Activated CD8-positive, alpha-beta T cell treated with anti-CD3 and anti-CD28 coated beads for 36 hours (primary cell): ENCODE measurements at regions not wholly inside any gene's neighbourhood (a gene's known extent, or its start where the extent isn't known, plus 50 kb on each side); places are given as distances from the start of the nearest gene placed in this dataset.

ENCODE experiments used
- ATAC-seq: fragments of 200-7000 bp; cut with Tn5 transposase; one replicate; pipeline ENCODE4 v1.10.0; 2021; ENCODE audit warnings: mild to moderate bottlenecking, moderate library complexity
- CTCF ChIA-PET: fragments of 350-600 bp; sonication (Branson Sonifier 250); formaldehyde crosslinking; loops from one replicate; lab custom pipeline; 2021; ENCODE audit warnings: antibody characterized with exemption; lab: Charles Lee
- POLR2A ChIA-PET: fragments of 350-600 bp; sonication (Branson Sonifier 250); formaldehyde crosslinking; loops from one replicate; lab custom pipeline; 2021; ENCODE audit warnings: antibody characterized with exemption; lab: Charles Lee
- DNase-seq: peaks from one replicate; pipeline ENCODE4 v3.0.0-alpha.2; 2020
- H3K27ac Mint-ChIP-seq: one replicate; pipeline ENCODE4 v1.8.0; 2021; ENCODE audit warnings: mild to moderate bottlenecking, mixed read lengths
- H3K27me3 Mint-ChIP-seq: one replicate; pipeline ENCODE4 v1.8.0; 2021; ENCODE audit warnings: mixed read lengths
- H3K36me3 Mint-ChIP-seq: one replicate; pipeline ENCODE4 v1.8.0; 2021; ENCODE audit warnings: low read depth, mixed read lengths
- H3K4me1 Mint-ChIP-seq: one replicate; pipeline ENCODE4 v1.8.0; 2021; ENCODE audit warnings: low read depth, mixed read lengths
- H3K4me3 Mint-ChIP-seq: one replicate; pipeline ENCODE4 v1.8.0; 2021; ENCODE audit warnings: mild to moderate bottlenecking, moderate library complexity, mixed read lengths
- H3K9me3 Mint-ChIP-seq: one replicate; pipeline ENCODE4 v1.8.0; 2021; ENCODE audit warnings: mixed read lengths
- intact Hi-C: fragments of 100-400 bp; cut with micrococcal nuclease; formaldehyde crosslinking; loops from one replicate; pipeline ENCODE4 v1.10.0; 2022
- TF ChIP-seq, protein P1 (sequence below): fragments of 200-600 bp; IDR thresholded peaks from one replicate; pipeline ENCODE4 v1.8.0; 2022; ENCODE audit warnings: antibody characterized with exemption, mild to moderate bottlenecking

DNA sequence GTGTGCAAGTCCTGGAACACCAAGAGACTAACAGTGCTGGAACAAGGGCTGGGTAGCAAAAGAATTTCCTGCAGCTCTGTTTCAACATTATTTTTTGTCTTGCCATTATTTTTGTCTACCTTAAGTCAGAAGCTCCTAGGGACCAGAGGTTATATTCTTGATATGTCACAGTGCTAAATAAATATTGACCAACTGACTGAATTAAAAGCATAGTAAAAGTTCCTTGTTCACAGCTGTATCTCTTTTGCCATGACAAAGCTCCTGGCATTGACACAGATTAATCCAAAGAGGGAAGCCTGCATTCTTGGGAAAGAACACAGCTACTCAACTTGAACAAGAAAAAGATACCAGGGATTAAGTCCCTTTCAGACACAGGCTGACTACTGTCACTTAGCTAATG is 136.5 kb downstream of the SPTSSA start:
- Mint-ChIP-seq H3K9me3 (no peaks in the 10 kb centered on the region), H3K4me1 (no peaks in the 10 kb centered on the region), H3K27me3 (peaks cover 1% of the 10 kb centered on the region), H3K36me3 (no peaks in the 10 kb centered on the region), H3K4me3 (no peak overlapping the region), H3K27ac (no peak overlapping the region)
- DNase-seq = no peak
- TF ChIP-seq, protein P1, sequence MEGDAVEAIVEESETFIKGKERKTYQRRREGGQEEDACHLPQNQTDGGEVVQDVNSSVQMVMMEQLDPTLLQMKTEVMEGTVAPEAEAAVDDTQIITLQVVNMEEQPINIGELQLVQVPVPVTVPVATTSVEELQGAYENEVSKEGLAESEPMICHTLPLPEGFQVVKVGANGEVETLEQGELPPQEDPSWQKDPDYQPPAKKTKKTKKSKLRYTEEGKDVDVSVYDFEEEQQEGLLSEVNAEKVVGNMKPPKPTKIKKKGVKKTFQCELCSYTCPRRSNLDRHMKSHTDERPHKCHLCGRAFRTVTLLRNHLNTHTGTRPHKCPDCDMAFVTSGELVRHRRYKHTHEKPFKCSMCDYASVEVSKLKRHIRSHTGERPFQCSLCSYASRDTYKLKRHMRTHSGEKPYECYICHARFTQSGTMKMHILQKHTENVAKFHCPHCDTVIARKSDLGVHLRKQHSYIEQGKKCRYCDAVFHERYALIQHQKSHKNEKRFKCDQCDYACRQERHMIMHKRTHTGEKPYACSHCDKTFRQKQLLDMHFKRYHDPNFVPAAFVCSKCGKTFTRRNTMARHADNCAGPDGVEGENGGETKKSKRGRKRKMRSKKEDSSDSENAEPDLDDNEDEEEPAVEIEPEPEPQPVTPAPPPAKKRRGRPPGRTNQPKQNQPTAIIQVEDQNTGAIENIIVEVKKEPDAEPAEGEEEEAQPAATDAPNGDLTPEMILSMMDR = no peak
- intact Hi-C loops = loop anchor here (10.0 kb wide), 2 partner anchors 481 to 1751 kb away; no protein-coding TSS in a partner anchor
- no peak for ATAC-seq
- POLR2A ChIA-PET = no interaction called here
- CTCF ChIA-PET = interaction anchor here (1.1 to 2.5 kb wide), 6 partner anchors 9 to 533 kb away, joined by 3 to 9 read pairs (median 5); no protein-coding TSS in a partner anchor

DNA sequence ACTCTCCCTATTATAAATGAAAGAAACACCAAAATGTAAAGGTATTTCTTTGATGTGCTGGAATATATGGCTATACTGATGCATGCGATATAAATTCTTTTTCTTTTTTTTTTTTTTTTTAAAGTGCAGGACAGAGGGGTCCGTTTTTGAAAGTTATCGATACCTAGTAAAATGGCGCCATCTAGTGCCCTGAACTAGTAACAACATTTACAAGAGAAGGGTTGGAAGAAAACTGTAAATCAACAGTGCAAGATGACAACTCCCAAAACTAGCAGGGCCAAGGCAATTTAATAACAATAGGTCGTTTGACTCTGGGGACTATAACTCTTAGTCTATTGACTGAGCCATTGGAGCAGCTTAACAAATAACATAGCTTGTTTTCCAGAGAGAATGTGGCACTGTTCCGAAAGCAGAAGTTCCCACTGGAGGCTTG is 137.7 kb downstream of the SPTSSA start:
- Mint-ChIP-seq H3K27me3 (peaks cover 1% of the 10 kb centered on the region), H3K27ac (no peak overlapping the region), H3K4me1 (no peaks in the 10 kb centered on the region), H3K9me3 (no peaks in the 10 kb centered on the region), H3K4me3 (no peak overlapping the region), H3K36me3 (no peaks in the 10 kb centered on the region)
- DNase-seq (peak; percentile 16), ATAC-seq (no peak)
- ChIA-PET POLR2A (no interaction called here), CTCF (interaction anchor here (0.6 to 3.2 kb wide), 10 partner anchors 11 to 532 kb away, joined by 3 to 12 read pairs (median 6); no protein-coding TSS in a partner anchor)
- intact Hi-C loops = loop anchor here (10.0 kb wide), 2 partner anchors 480 to 1750 kb away; no protein-coding TSS in a partner anchor
- TF ChIP-seq, protein P1 = peak; percentile 79

DNA sequence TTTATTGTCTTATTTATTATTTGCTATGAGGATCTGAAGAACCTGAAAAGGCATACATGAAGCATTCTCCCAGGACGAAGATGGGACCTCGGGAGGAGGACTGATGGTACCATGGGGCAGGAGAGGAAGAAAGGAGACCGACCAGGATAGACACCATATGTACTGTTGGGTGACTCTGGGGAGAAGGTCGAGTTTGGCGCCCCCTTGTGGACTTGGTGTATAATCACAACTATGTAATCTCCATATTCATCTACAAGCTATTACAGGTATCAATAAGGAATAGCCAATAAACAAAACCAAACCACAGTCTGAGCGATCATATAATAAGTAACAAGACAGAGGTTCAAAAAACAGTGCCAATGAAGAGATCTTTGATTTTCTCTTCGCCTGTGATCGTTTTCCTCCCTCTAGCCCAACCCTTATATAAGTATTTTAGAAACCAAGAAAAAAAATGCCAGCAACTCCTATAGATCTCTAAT is 139.1 kb downstream of the SPTSSA start:
- Mint-ChIP-seq H3K27me3 (peaks cover 1% of the 10 kb centered on the region), H3K36me3 (no peaks in the 10 kb centered on the region), H3K4me3 (no peak overlapping the region), H3K27ac (no peak overlapping the region), H3K4me1 (no peaks in the 10 kb centered on the region), H3K9me3 (no peaks in the 10 kb centered on the region)
- ATAC-seq (peak; percentile 90), DNase-seq (peak; percentile 68)
- TF ChIP-seq, protein P1 = peak; percentile 78
- CTCF ChIA-PET = interaction anchor here (0.6 to 3.2 kb wide), 36 partner anchors 9 to 1743 kb away, joined by 3 to 23 read pairs (median 4); no protein-coding TSS in a partner anchor
- intact Hi-C loops = loop anchor here (10.0 kb wide), 2 partner anchors 478 to 1748 kb away; no protein-coding TSS in a partner anchor
- POLR2A ChIA-PET = no interaction called here

DNA sequence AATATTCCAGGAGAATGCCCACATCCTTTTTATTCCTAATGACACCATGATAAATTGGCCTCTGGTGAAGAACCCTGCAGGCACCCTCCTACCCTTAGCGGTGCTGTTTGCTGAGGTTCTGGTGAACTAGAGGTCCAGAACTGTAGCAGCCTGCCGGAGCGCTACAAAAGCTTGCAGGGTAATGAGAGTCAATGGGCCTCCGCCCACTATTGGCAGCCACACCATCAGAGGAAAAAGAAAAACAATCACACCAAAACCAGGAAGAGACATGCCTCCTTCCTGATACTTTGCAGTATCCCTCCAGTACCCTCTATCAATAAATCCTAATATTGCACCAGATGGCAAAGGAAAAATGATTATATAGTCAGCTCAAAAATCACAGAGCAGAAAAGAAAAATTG is 142.9 kb downstream of the SPTSSA start:
- TF ChIP-seq, protein P1 = no peak
- intact Hi-C loops = no loop called here
- no peaks in the 10 kb centered on the region for H3K4me1 Mint-ChIP-seq
- no peaks in the 10 kb centered on the region for H3K36me3 Mint-ChIP-seq
- ATAC-seq = no peak
- H3K27ac Mint-ChIP-seq = no peak overlapping the region
- POLR2A ChIA-PET = interaction anchor here (0.6 kb wide), 1 partner anchor 62 kb away, joined by 3 read pairs; no protein-coding TSS in a partner anchor
- CTCF ChIA-PET = no interaction called here
- DNase-seq = no peak
- H3K27me3 Mint-ChIP-seq = peaks cover 5% of the 10 kb centered on the region
- no peak overlapping the region for H3K4me3 Mint-ChIP-seq
- H3K9me3 Mint-ChIP-seq = no peaks in the 10 kb centered on the region

DNA sequence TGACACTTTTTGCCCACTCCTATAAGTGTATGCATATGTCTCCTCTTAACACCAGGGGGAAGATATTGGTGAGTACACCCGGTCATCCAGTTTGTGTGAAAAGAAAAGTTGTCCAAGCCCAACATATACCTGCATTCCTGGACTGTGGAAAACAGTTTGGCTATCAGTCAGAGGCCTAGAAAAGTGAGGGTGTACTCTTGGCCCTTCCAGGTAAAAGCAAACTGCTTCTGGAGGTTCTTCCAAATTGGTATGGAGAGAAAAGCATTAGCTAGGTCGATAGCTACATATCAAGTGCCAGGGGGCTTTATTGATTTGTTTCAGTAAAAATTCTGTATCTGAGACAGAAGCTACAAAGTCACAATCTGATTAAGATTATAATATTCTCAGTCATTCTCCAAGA is 144.0 kb downstream of the SPTSSA start:
- Mint-ChIP-seq H3K36me3 (no peaks in the 10 kb centered on the region), H3K4me1 (no peaks in the 10 kb centered on the region), H3K27me3 (peaks cover 5% of the 10 kb centered on the region), H3K27ac (no peak overlapping the region), H3K4me3 (no peak overlapping the region), H3K9me3 (no peaks in the 10 kb centered on the region)
- no peak for ATAC-seq
- CTCF ChIA-PET = interaction anchor here (2.4 kb wide), 1 partner anchor 13 kb away, joined by 8 read pairs; no protein-coding TSS in a partner anchor
- DNase-seq = no peak
- intact Hi-C loops = no loop called here
- TF ChIP-seq, protein P1 = no peak
- POLR2A ChIA-PET = no interaction called here
